ENCODE measurements at regions not wholly inside any gene's neighbourhood (a gene's known extent, or its start where the extent isn't known, plus 50 kb on each side); places are given as distances from the start of the nearest gene placed in this dataset.

DNA sequence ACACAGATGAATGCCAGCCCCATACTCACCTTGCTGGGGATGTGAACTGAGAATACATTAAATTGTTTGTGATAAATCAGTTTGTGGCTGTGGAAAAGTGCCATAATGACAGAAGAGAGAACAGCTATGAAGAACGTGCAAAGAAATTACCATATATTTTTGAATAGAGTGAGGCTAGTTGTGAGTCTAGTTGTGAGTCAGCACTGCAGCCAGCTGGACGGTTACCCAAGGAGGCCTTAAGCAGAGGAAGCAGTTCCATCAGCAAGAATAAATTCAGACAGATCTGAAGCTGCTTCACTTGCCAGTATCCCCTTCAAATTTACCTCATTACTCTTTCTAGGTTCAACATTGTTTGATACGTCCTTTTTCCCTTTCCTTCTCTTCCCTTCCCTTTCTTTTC is 446.0 kb downstream of the MTRR start:
- DNase-seq (ENCODE audit: low read depth in 4 of 4, low spot score in 3 of 4): no peak

DNA sequence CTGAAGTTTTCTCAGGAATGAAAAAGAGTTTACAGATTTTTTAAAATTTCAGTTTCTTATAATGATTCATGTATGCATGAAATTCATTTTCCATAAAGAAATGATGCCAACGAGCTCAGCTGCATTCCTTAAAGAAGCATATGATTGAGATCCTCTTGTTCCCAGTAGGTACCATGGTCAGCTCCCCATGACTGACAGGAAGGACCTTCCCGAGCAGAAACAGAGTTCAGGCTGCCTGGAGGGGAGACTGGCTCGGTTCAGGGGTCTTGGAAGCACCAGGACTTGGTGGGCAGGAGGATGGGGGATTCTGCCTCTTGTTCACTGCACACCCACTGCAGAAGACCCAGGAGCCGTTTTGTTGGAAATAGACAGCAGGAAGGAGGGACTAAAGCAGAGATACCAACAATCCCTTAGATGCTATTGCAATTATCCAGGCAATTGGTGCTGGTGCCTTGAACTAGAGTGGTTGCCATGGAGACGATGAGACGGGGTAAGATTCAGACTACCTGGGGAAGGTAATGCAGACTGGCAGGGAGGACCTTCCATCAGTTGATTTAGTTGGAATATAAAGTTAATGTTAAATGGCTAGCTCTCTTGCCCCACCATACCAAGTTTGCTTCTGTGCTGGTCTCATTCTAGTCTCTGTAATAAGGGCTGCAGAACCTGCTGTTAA is 447.8 kb downstream of the MTRR start:
- DNase-seq (ENCODE audit: low read depth in 4 of 4, low spot score in 3 of 4): no peak

DNA sequence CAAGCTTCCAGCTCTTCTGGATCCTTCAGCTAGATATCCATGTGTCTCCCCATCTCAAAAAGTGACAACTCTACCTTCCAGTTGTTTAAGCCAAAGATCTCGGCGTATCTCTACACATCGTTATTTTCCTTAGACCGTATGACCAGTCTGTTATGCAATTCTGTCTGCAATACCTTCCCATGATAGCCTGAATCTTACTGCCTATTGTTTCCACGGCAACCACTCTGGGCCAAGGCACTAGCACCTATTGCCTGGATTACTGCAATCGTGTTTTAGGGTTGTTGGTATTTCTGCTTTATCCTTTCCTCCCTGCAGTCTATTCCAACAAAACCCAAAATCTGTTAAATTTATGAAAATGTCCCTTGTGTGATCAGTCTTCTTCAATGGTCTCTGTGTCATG is 448.4 kb downstream of the MTRR start:
- DNase-seq (ENCODE audit: low read depth in 4 of 4, low spot score in 3 of 4): no peak

DNA sequence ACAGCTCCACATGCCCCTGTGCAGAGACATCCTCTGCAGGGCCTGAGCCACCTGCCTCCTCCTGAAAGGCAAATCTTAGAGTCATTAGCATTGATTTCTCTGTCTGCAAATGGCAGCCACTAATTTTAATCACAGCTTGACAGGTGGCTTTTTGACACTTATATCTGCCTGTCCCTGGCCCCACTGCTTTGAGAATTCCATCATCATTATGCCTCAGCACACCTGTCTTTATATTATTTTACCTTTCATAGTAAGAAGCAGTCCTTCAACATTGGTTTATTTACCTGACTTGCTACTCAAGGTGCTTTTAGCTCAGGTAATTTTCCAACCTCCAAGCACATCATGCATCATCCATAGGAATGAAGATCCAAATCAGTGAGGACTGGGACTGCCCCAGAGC is 451.3 kb downstream of the MTRR start:
- no peak for DNase-seq (ENCODE audit: low read depth in 4 of 4, low spot score in 3 of 4)

DNA sequence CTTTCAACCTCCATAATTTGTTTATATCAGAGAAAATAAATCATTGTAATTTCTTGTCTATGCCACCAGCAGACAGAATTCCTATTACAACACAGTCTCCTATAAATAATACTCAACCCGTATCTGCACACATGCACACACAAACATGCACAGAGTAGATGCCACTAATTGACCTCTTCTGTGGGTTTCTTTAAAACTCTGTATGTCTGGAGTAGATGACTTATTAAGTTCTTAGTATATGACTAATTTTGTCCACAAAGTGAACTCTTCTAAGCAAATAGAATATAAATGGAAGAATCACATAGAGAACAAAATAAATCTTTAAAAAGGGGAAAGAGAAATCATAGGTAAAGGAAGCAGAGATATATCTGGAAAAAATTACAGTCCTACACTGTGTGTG is 452.3 kb downstream of the MTRR start:
- DNase-seq (ENCODE audit: low read depth in 4 of 4, low spot score in 3 of 4): no peak

DNA sequence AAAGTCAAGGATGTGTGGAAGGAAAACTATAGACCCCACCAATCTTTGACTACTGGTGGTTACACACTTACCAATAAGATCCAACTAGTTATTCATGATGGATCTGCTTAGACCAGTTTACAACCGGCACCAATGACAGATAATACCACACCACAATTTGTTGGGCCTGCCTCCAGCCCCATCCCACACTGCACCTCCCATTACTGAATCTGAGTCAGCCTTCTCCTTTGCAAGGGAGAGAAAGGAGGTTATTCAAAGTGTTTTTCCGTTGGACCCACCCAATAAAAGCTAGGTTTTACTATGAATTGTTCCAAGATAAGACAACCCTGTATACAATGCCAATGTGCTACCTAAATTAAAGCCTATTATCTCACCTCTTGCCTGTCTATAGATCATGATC is 453.5 kb downstream of the MTRR start:
- no peak for DNase-seq (ENCODE audit: low read depth in 4 of 4, low spot score in 3 of 4)

DNA sequence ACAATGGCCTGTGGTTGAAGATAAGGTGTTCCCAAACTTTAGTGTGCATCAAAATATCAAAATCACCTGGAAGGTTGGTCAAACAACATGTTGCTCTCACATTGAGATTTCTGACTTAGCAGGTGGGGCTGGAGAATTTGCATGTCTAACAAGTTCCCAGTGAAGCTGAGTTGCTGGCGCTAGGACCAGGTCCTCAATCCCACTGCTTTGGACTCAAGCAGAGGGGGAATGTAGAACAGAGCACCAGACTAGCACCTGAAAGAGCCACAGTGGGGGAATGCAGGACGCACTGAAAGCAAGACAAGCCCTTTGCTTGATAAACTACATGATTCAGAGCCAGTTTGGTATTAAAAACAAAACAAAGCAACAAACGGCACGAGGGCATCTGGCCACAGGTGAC is 458.1 kb downstream of the MTRR start:
- DNase-seq (ENCODE audit: low read depth in 4 of 4, low spot score in 3 of 4): no peak

DNA sequence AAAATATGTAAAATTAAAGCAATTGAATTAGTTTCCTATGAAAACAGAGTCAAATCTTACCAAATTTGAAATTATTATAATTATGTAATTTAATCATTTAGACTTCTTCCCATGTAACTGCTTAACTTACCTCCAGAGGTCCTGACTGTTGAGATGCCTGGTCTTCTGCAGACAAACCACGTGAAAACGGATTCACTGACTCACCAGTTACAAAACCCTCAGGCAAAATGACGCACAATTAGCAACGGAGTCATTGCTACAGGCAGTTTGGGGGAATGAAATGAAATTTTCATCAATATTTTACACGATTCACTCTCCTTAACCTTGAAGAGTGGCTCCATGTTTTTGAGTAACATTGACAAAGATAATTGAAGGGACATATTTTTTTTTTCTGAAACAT is 460.8 kb downstream of the MTRR start:
- no peak for DNase-seq (ENCODE audit: low read depth in 4 of 4, low spot score in 3 of 4)

DNA sequence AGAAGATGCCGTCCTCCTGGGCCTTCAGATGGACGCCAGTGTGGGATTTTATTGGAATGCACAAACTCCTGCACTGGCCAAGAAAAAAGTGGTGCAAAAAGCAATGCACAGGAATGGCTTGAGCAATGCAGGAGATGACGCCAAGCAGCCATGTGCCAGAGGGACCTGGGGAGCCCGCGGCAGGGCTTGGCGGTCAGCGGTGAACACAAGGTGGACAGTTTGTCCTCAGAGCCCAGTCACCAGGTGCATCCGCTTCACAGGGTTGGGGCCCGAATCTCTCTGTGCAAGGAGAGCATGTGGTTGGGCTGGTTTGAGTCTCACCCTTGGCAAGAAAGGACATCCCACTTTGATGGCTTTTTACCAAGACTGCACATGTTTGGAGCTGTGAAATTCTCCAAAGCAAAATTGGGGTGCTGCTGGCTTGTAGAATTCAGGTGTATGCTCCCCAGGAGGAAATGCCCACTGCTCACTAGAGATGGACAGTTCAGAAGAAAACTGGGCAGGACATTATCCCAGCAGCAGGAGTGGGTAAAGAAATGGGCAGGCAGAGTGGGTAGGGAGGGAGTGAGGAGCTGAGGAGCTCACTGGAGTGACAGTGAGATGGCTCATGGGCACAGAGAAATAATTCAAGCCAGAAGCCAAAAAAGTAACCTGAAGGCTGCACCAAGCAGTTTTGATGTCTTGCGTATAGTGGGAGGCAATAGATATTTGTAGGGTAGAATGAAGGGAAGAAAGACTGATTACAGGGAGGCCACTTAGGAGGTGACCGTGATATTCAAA is 463.9 kb downstream of the MTRR start:
- no peak for DNase-seq (ENCODE audit: low read depth in 4 of 4, low spot score in 3 of 4)

DNA sequence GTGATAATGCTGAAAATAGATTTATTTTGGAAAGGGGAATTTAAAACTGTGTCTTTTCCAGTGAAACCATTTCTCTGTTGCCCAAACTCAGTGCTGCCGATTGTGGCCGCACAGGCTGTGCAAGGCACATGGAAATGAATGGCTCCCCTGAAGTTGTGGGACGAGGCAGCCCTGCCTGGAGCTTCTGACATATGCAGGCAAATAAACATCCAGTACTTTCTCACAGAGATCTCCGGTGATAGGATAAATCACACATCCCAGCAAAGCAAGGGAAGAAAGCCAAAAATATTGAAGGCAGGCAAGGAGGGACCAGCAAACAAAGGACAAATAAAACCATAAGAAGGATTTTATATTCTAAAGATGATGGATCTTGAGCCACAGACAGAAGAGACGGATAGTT is 464.5 kb downstream of the MTRR start:
- DNase-seq (ENCODE audit: low read depth in 4 of 4, low spot score in 3 of 4): no peak

DNA sequence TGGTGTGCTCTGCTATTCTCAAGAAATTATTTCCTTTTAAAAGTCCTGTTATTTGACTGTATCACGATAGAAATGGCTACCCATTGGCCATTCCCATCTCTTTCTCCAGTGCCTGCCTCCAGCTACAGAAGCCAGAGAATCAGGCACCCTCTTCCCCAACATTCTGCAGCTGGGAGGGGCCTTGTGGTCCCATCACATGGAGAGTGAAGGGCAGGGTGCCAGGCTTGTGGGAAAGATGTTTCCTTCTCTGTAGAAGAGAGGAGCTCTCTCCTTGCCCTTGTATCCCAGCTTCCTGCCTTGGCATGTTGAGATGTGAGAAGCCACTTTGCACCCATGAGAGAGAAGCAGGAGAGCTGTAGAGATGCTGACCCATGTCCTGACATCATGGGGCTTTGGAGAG is 465.0 kb downstream of the MTRR start:
- no peak for DNase-seq (ENCODE audit: low read depth in 4 of 4, low spot score in 3 of 4)

DNA sequence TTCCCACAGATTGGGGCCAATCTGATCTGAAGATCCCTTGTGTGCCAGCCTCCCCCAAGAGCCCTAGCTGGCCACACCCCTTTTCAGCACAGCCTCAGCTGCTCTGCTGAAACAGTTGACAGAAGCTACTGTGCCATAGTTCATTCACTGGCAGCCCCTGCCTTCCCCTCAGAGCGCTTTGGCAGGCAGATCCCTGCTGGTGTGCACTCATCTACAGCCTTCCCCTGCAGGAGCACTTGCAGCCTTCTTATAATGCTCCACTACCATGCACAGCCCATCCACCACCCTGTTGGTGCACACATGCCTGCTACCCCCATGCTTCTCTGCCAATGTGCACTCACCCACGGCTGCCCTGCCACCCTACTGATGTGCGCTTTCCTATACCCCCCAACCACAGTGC is 471.3 kb downstream of the MTRR start:
- no peak for DNase-seq (ENCODE audit: low read depth in 4 of 4, low spot score in 3 of 4)

DNA sequence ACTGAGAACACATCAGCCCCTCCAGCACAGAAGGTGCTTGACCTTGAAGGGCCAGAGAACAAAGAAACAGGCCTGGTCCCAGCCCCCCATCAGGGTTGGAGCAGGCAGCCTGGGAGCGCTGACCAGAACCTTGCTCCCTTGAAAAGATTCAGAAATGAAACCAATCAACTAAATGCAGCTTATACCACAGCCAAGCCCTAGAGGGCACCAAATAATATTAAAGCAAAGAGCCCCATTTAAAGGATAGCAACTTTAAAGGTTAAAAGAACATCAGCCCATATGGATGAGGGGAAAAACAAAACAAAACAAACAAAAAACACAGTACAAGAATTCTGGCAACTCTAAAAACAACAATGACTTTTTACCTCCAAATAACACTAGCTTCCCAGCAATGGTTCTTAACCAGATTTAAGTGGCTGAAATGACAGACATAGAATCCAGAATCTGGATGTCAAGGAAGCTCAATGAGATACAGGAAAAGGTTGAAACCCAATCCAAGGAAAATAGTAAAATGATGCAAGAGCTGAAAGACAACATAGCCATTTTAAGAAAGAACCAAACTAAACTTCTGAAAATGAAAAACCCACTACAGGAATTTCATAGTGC is 471.9 kb downstream of the MTRR start:
- DNase-seq (ENCODE audit: low read depth in 4 of 4, low spot score in 3 of 4): no peak

DNA sequence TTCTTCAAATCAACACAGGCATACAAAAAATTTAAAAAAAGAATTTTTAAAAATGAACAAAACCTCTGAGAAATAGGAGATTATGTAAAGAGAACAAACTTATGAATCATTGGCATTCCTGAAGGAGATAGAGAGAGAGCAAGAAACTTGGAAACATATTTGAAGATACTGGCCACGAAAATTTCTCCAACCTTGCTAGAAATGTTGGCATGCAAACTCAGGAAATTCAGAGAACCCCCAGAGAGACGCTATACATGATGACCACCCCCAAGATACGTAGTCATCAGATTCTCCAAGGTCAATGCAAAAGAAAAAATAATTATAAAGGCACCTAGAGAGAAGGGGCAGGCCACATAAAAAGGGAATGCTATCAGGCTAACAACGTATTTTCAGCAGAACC is 472.5 kb downstream of the MTRR start:
- no peak for DNase-seq (ENCODE audit: low read depth in 4 of 4, low spot score in 3 of 4)

DNA sequence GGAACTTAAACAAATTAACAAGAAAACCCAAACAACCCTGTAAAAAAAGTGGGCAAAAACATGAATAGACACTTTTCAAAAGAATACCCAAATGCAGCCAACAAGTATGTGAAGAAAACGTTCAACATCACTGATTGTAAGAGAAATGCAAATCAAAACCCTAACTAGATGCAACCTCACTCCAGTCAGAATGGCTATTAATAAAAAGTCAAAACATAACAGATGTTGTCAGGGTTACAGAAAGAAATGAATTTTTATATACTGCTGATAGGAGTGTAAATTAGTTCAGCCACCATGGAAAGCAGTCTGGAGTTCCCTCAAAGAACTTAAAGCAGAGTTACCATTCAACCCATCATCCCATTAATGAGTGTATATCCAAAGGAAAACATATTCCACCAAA is 479.0 kb downstream of the MTRR start:
- no peak for DNase-seq (ENCODE audit: low read depth in 4 of 4, low spot score in 3 of 4)

DNA sequence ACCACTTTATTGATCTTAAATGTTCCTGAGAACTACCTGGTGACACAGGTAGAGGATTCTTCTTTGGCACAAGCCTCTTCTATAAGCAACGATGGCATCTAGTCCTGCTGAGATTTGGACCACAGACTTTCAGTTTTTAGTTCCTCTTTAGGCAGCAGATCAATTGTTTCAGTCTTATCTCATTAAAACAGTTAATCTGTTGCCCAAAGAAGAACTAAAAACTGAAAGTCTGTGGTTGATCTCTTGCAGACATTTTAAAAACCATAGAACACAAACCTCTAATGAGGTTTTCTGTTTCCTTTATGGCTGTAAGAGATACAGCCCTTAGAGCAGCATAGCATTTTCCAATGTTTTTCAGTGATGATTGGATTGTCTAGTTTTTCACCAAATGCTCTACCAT is 480.9 kb downstream of the MTRR start:
- DNase-seq (ENCODE audit: low read depth in 4 of 4, low spot score in 3 of 4): no peak

DNA sequence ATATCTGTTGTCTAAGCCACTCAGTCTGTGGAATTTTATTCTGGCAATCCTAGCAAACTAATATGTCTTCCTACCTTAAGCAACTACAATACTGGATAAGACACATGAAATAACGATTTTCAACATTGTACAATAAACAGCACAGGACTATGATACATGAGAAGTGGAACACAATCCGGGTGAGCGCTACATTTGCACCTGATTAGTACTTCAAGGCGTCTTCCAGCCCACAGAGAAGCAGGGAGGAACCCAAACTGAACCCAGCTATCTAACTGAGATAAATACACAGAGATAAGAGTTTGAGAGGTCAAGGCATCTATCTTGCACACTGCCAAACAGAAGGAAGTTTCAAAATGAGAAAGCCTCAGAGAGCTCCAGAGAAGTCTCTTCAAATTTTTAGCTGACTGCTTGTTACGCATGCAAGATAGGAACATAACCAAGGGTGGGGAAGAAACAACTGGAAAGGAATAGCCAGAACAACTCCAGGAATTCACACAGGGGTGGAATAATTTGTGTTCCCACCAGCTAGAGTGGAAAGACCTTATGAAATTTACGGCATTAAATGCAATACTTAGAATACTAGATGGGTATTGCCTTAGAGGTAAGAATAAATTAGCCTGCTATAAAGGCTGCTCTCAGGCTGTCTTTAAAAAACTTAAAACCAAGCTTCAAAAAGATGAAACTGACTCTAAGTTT is 481.8 kb downstream of the MTRR start:
- DNase-seq (ENCODE audit: low read depth in 4 of 4, low spot score in 3 of 4): no peak

DNA sequence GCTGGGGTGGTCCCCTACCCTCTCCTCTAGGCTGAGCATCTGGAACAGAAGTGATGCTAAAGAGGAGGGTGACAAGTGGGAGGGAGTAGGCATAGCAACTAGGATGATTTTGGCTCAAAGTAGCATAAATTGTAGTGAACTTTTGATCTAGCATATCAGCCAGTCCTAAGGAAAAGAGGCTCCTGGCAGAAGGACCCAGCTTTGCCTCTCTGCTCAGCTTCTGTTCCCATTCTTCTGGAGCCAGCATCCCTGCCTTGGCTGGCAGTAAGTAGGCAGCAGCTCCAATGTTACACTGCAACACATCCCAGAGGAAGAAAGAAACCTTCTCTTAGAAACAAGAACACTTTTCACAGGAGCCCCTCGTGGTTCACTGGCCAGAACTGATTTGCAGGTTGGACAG is 487.0 kb downstream of the MTRR start:
- DNase-seq (ENCODE audit: low read depth in 4 of 4, low spot score in 3 of 4): no peak

DNA sequence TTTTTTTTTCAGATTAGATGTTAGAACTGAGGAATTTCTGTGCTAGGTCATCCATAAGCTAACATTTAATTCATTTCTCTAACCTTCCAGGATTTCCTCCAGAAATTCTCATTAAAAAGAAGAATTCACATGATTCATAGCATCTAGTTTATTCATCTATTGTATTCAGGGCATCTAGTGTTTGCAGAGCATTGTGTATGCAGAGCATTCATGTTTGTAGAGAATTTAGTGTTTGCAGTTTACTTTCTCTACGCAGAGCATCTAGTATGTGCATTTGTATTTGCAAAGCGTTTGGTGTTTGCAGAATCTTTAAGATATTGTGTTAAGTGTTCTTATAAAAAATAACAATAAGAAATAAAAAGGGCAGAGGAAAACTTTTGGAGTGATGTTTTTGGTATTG is 491.1 kb downstream of the MTRR start:
- DNase-seq (ENCODE audit: low read depth in 4 of 4, low spot score in 3 of 4): no peak

DNA sequence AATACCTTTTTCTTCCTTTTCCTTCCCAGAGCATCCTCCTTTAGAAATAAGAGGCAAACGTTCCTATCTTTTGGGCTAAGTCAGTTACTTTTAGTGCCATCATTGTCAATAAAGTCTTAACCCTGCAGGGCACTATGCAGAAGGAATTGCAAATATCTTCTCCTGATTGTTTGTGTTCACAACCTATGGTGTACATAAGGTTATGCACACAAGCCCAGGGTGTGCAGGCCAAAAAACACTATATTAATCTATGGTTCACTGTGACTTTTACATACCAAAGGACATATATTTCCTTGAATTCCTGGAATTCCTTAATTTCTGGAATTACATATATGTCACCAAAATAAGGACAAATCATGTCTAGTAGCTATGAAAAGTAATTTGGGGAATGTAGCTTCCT is 493.5 kb downstream of the MTRR start:
- no peak for DNase-seq (ENCODE audit: low read depth in 4 of 4, low spot score in 3 of 4)

DNA sequence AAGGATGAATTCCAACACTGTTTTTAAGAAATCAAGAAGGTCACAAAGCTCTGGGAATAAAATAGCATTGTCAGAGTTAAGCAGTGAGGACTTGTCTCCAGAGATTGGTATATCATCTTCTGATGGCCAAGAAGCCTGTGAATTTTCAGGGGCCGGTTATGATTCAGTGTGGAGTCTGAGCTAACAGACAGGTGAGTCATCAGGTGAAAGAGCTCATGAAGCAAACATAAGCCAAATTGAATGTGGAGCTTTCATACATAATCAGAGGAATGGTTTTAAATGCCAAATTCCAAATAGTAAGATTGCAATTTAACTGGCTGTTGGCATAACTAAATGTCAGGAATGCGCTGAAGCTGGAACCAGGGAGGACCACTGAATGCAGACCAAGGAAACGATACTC is 494.2 kb downstream of the MTRR start:
- DNase-seq (ENCODE audit: low read depth in 4 of 4, low spot score in 3 of 4): no peak

DNA sequence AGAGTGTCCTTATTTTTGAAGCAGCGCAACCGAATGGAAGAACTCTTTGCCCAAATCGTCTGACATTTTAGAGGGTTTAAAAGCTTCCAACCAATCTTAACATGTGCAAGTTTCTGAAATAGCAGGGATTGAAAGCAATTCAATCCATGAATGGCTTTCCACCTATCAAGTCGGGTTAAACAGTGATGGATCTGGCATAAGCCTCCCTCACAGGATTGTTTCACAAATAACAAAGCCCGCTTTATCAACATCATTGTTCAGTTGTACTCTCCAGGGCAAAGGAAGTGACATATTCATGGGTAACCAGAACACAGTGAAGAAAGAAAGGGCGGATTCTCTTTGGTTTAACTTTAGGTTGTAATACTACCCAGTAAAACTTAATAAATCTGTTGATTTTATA is 497.3 kb downstream of the MTRR start:
- DNase-seq (ENCODE audit: low read depth in 4 of 4, low spot score in 3 of 4): no peak
